MM.1S (cell line): ENCODE measurements at regions not wholly inside any gene's neighbourhood (a gene's known extent, or its start where the extent isn't known, plus 50 kb on each side); places are given as distances from the start of the nearest gene placed in this dataset.

Experiments
- DNase-seq: peaks from one replicate; pipeline ENCODE4 v3.0.0-alpha.2; 2015
- H2AFZ ChIP-seq: fragments of 300-600 bp; sonication (generic); 2 replicates; pipeline ENCODE4 v1.6.0; 2016; ENCODE audit warnings: antibody characterized with exemption, low read length
- H3F3A ChIP-seq: fragments of 300-600 bp; sonication (generic); 2 replicates; pipeline ENCODE4 v1.6.1; 2016; ENCODE audit warnings: mild to moderate bottlenecking, antibody characterized with exemption, low read length, moderate library complexity, mixed read lengths; ENCODE audit not compliant: insufficient read depth
- H3K27ac ChIP-seq: fragments of 300-600 bp; sonication (generic); 2 replicates; pipeline ENCODE4 v1.5.1; 2016; ENCODE audit warnings: mild to moderate bottlenecking, low read length
- H3K27me3 ChIP-seq: fragments of 300-600 bp; sonication (generic); replicated peaks from 2 replicates; pipeline ENCODE4 v1.6.0; 2016; ENCODE audit warnings: low read length; ENCODE audit not compliant: insufficient read depth
- H3K36me3 ChIP-seq: fragments of 300-600 bp; sonication (generic); replicated peaks from 2 replicates; pipeline ENCODE4 v1.6.1; 2016; ENCODE audit warnings: mild to moderate bottlenecking, low read length, mixed read lengths; ENCODE audit not compliant: insufficient read depth
- H3K4me1 ChIP-seq: fragments of 300-600 bp; sonication (generic); 2 replicates; pipeline ENCODE4 v1.6.1; 2016; ENCODE audit warnings: low read length, mixed read lengths
- H3K4me2 ChIP-seq: fragments of 300-600 bp; sonication (generic); 2 replicates; pipeline ENCODE4 v1.6.0; 2016; ENCODE audit warnings: low read depth, low read length
- H3K4me3 ChIP-seq: fragments of 300-600 bp; sonication (generic); 2 replicates; pipeline ENCODE4 v1.5.1; 2016; ENCODE audit warnings: low read length, mixed read lengths
- H3K79me2 ChIP-seq: fragments of 300-600 bp; sonication (generic); 2 replicates; pipeline ENCODE4 v1.6.1; 2016; ENCODE audit warnings: mixed run types, low read length, mixed read lengths
- H3K9ac ChIP-seq: fragments of 300-600 bp; sonication (generic); 2 replicates; pipeline ENCODE4 v1.6.1; 2016; ENCODE audit warnings: low read length, mixed read lengths
- H3K9me2 ChIP-seq: fragments of 300-600 bp; sonication (generic); replicated peaks from 2 replicates; pipeline ENCODE4 v1.6.1; 2016; ENCODE audit warnings: mild to moderate bottlenecking, low read length, mixed read lengths; ENCODE audit not compliant: insufficient read depth
- H3K9me3 ChIP-seq: fragments of 300-600 bp; sonication (generic); replicated peaks from 2 replicates; pipeline ENCODE4 v1.6.1; 2016; ENCODE audit warnings: mild to moderate bottlenecking, low read length, mixed read lengths; ENCODE audit not compliant: insufficient read depth
- H4K20me1 ChIP-seq: fragments of 300-600 bp; sonication (generic); 2 replicates; pipeline ENCODE4 v1.6.1; 2016; ENCODE audit warnings: mild to moderate bottlenecking, low read length, moderate library complexity, mixed read lengths; ENCODE audit not compliant: insufficient read depth
- EZH2 ChIP-seq: fragments of 300-600 bp; sonication (generic); optimal IDR thresholded peaks from 2 replicates; pipeline ENCODE3; 2017; ENCODE audit warnings: low read depth, mild to moderate bottlenecking, antibody characterized with exemption, low read length, mixed read lengths
- EZH2phosphoT487 ChIP-seq: fragments of 300-600 bp; sonication (generic); IDR thresholded peaks from 2 replicates; pipeline ENCODE4 v1.6.1; 2018; ENCODE audit warnings: antibody characterized with exemption, low read length
- TF ChIP-seq, protein P1 (sequence below): fragments of 300-600 bp; sonication (generic); IDR thresholded peaks from 2 replicates; pipeline ENCODE4 v1.5.1; 2016; ENCODE audit warnings: antibody characterized with exemption, low read length, mixed read lengths

DNA sequence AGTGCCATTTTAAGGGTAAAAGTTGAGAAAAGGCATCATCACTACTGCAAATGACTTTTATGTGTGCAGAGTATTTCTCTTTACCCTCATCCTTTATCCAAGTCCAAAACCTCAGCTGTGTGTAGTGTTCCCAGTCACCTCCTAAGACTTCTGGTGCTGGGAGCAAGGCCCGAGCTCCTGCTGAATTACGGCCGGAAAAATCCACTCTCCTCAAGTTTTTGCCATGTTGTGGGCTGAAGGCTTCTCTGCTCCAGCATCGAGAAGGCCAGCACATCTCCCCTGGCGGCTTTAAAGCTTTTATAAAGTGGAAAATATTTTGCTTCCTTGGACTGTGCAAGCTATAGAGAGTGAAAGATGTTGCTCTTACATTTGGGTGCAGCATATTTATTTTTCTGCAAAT is 153.2 kb upstream of the THBS2 start:
- DNase-seq: no peak
- Histone ChIP-seq H3K36me3 (no peaks in the 10 kb centered on the region), H3K9me3 (no peaks in the 10 kb centered on the region), H3K27me3 (no peaks in the 10 kb centered on the region), H2AFZ (no peak overlapping the region), H3K4me3 (no peak overlapping the region), H3K9ac (no peak overlapping the region), H3K79me2 (no peaks in the 10 kb centered on the region), H3K4me2 (no peak overlapping the region), H3F3A (no peaks in the 10 kb centered on the region), H3K27ac (no peak overlapping the region), H4K20me1 (no peaks in the 10 kb centered on the region), H3K4me1 (no peaks in the 10 kb centered on the region), H3K9me2 (no peaks in the 10 kb centered on the region)
- TF ChIP-seq, protein P1, sequence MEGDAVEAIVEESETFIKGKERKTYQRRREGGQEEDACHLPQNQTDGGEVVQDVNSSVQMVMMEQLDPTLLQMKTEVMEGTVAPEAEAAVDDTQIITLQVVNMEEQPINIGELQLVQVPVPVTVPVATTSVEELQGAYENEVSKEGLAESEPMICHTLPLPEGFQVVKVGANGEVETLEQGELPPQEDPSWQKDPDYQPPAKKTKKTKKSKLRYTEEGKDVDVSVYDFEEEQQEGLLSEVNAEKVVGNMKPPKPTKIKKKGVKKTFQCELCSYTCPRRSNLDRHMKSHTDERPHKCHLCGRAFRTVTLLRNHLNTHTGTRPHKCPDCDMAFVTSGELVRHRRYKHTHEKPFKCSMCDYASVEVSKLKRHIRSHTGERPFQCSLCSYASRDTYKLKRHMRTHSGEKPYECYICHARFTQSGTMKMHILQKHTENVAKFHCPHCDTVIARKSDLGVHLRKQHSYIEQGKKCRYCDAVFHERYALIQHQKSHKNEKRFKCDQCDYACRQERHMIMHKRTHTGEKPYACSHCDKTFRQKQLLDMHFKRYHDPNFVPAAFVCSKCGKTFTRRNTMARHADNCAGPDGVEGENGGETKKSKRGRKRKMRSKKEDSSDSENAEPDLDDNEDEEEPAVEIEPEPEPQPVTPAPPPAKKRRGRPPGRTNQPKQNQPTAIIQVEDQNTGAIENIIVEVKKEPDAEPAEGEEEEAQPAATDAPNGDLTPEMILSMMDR: no peak
- TF ChIP-seq EZH2 (no peak), EZH2phosphoT487 (no peak)

DNA sequence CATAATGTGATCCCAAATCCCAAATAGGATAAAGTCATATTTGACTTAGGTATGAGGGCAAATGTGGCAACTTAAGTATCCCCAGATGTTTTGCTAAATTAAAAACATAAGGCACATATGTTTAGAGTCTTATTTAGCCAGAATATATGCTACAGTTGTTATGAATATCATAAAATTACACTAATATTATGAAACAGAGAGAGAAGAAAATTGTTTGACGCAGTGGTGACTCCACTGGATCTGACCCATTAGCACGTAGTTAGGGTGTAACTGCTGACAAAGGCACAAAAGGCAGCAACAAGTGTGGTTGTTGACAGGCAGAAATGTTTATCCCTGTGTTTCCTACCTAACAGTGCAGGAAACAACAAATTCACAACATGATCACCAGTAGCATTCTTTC is 152.4 kb upstream of the THBS2 start:
- H3F3A ChIP-seq: no peaks in the 10 kb centered on the region
- no peaks in the 10 kb centered on the region for H3K9me3 ChIP-seq
- no peaks in the 10 kb centered on the region for H3K9me2 ChIP-seq
- DNase-seq: no peak
- no peak overlapping the region for H3K9ac ChIP-seq
- H4K20me1 ChIP-seq: no peaks in the 10 kb centered on the region
- H2AFZ ChIP-seq: no peak overlapping the region
- no peak overlapping the region for H3K4me3 ChIP-seq
- no peaks in the 10 kb centered on the region for H3K4me1 ChIP-seq
- H3K4me2 ChIP-seq: no peak overlapping the region
- H3K27me3 ChIP-seq: no peaks in the 10 kb centered on the region
- H3K36me3 ChIP-seq: no peaks in the 10 kb centered on the region
- TF ChIP-seq, protein P1: no peak
- TF ChIP-seq EZH2 (no peak), EZH2phosphoT487 (no peak)
- H3K79me2 ChIP-seq: no peaks in the 10 kb centered on the region
- no peak overlapping the region for H3K27ac ChIP-seq

DNA sequence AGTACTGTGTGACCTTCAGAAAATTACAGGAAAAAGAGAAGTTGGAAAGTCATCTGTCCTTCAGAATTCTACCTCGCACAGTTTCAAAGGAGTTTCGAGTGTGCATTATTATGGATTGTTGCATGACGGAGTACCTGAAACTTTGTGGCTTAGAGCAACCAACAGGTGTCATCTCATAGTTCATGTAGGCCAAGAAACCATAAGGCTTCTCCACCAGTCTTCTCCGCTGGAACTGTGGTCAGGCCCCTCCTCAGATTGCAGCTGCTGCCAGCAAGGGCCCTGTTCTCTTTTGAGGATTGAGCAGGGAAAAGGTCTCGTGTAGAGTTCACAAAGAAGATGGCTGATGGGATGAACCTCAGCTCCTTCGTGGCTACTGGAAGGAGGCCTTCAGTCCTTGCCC is 151.2 kb upstream of the THBS2 start:
- Histone ChIP-seq H3K4me1 (no peaks in the 10 kb centered on the region), H3K27me3 (no peaks in the 10 kb centered on the region), H3K9me2 (no peaks in the 10 kb centered on the region), H4K20me1 (no peaks in the 10 kb centered on the region), H3K4me3 (no peak overlapping the region), H3F3A (no peaks in the 10 kb centered on the region), H3K79me2 (no peaks in the 10 kb centered on the region), H3K9me3 (no peaks in the 10 kb centered on the region), H2AFZ (no peak overlapping the region), H3K9ac (no peak overlapping the region), H3K4me2 (no peak overlapping the region), H3K36me3 (no peaks in the 10 kb centered on the region), H3K27ac (no peak overlapping the region)
- TF ChIP-seq EZH2phosphoT487: no peak
- TF ChIP-seq, protein P1: no peak
- TF ChIP-seq EZH2: no peak
- DNase-seq: no peak
